LHCN-M2 (cell line): ENCODE measurements at regions not wholly inside any gene's neighbourhood (a gene's known extent, or its start where the extent isn't known, plus 50 kb on each side); places are given as distances from the start of the nearest gene placed in this dataset.
"Not testable (repeated sequence)": the region's sequence is repeated elsewhere in the genome, so short reads cannot be mapped to it uniquely, and the experiment has no call there.

Experiments
- DNase-seq: peaks from one replicate; pipeline ENCODE4 v3.0.0-alpha.2; 2012; ENCODE audit warnings: low read depth

GRCh38 chr4:189861101-189861500 is 79.6 kb upstream of the FRG1 start:
- no peak for DNase-seq

GRCh38 chr4:189869236-189869635 is 71.4 kb upstream of the FRG1 start:
- no peak for DNase-seq

GRCh38 chr4:189870511-189871234 is 70.0 kb upstream of the FRG1 start:
- DNase-seq = no peak

GRCh38 chr4:189874591-189874990 is 66.1 kb upstream of the FRG1 start:
- DNase-seq = no peak

GRCh38 chr4:189881190-189881589 is 59.5 kb upstream of the FRG1 start:
- not testable (repeated sequence) for DNase-seq

GRCh38 chr4:189888407-189888806 is 52.3 kb upstream of the FRG1 start:
- not testable (repeated sequence) for DNase-seq
